ENCODE measurements at regions not wholly inside any gene's neighbourhood (a gene's known extent, or its start where the extent isn't known, plus 50 kb on each side); places are given as distances from the start of the nearest gene placed in this dataset.

GRCh38 chr7:130996205-130996832, 262.3 kb upstream of the KLF14 start:
- DNase-seq (ENCODE audit: low read depth in 2 of 2), result no peak

- DNase-seq (ENCODE audit: low read depth in 2 of 2), result no peak
Observed at GRCh38 chr7:130996833-130997231, 262.8 kb upstream of the KLF14 start.

- DNase-seq (ENCODE audit: low read depth in 2 of 2), result no peak
Observed at GRCh38 chr7:130998993-130999602, 265.1 kb upstream of the KLF14 start.

- DNase-seq (ENCODE audit: low read depth in 2 of 2), result no peak
Observed at GRCh38 chr7:130999926-131000325, 265.9 kb upstream of the KLF14 start.

DNA sequence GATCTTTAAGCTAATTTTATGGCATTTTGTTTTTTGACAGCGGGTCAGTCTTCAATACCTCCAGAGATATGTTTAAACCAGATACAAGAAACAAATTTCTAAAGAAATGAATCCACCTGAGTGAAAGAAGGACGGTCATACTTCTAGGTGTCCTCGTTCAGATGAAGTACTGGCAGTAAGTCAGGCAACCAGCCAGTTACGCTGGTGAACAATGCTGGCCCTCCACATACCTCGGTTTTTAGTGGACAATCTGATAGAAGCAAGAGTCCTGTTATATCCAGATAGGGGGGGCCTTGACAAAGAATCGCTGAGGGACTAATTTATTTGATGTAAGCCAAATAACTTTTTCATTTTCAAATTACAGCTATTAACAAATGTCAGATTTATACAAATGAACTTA, 266.4 kb upstream of the KLF14 start:
- DNase-seq (ENCODE audit: low read depth in 2 of 2), result no peak

DNA sequence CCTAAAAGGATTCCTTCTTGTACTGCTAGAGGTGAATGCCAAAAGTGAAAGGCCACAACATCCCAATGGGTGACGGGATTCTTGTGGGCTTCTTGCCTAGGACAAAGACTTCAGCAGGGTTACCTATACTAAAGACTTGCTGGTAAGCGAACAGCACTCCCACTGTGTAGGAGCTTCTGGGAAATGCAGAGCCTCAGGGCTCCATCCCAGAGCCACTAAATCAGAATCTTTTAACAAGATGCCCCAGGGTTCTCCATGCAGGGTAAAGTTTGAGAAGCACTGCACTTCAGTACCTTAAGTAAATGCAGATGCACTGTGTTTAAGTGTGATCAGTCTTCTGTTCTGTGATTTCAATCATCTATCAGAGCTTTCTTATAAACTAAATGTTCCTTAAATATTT, 266.9 kb upstream of the KLF14 start:
- no peak for DNase-seq (ENCODE audit: low read depth in 2 of 2)

GRCh38 chr7:131002600-131002999, 268.6 kb upstream of the KLF14 start:
- no peak for DNase-seq (ENCODE audit: low read depth in 2 of 2)

GRCh38 chr7:131003634-131004033, 269.6 kb upstream of the KLF14 start:
- no peak for DNase-seq (ENCODE audit: low read depth in 2 of 2)

GRCh38 chr7:131004371-131004770, 270.4 kb upstream of the KLF14 start:
- DNase-seq (ENCODE audit: low read depth in 2 of 2), result no peak

GRCh38 chr7:131007439-131008330, 273.7 kb upstream of the KLF14 start:
- no peak for DNase-seq (ENCODE audit: low read depth in 2 of 2)

DNA sequence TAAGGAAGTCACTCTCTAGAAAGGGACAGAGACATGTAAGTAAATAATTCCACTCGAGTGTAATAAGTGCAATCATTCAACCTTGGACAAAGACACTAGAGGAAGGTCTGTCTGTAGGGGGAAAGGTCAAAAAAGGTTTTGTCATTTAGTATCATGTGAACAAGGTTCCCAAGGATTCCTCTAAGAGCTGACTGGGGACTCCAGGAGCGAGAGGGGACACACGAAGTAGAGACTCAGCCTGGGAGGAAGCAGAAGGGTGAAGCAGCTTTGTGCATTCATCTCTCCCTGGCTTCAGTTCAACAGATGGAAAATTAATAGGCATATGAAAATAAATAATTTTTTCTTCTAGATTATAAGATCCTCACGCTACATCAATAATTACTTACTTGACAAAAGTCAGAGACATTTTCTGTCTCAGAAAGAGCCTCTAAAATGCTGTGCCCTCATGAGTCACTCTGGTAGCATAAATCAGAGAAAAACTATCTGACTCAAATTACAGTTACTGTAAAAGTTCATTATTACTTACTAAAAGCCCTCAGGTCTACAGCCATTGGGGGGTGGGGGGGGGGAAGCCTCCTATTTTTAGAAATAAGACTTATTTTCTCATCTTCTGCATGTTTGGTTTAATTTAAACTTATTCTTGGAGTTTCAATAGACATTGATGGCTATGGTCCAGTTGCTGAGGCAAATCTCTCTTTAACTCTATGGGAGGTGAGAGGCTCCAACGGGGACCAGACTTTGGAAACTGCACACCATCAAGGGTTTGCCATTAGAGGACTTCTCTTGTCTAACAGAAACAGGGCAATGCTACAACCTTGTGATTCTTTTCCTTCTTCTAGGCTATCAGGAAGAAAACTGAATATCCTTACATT, 275.1 kb upstream of the KLF14 start:
- no peak for DNase-seq (ENCODE audit: low read depth in 2 of 2)

DNA sequence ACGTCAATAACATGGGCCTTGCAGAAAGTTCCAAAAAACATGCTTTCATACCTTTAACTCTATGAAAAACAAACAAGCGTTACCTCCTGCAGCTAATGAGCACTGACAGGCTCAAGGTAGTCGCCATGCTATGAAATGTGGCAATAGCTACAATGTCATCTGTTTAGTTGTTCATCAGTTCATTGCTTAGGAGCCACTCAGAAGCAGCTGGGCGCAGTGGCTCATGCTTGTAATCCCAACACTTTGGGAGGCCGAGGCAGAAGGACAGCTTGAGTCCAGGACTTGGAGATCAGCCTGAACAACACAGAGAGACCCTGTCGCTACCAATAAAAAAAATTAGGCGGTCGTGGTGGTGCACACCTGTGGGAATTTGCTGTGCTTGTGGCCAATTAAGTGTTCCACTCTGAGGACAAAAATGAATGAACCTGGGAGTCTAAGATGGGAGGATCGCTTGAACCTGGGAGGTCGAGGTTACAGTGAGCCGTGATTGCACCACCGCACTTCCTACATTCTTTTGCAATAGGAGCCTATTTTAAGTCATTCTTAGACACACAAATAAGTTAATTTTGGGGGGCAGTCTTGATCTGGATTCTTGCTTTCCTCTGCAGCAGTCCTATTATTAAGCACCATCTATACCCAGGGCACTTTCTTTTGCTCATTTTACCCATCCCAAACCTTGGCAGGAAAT, 276.2 kb upstream of the KLF14 start:
- no peak for DNase-seq (ENCODE audit: low read depth in 2 of 2)

GRCh38 chr7:131010717-131011431, 276.9 kb upstream of the KLF14 start:
- no peak for DNase-seq (ENCODE audit: low read depth in 2 of 2)

DNA sequence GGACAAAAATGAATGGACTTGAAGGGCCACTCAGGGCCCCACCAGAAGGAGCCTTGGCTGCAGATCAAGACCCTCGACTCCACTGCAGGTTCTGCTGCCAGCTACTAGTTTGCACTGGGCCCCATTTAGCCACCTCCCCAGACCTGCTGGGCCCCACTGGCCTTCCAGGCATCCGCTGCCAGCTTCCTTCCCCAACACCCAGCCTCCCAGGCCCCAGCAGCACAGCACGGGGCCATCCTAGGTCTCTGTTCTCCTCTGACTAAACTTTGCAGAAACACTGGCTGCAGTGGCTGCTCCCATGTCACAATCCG, 277.4 kb upstream of the KLF14 start:
- no peak for DNase-seq (ENCODE audit: low read depth in 2 of 2)

GRCh38 chr7:131011976-131012375, 278.0 kb upstream of the KLF14 start:
- DNase-seq (ENCODE audit: low read depth in 2 of 2), result no peak

- DNase-seq (ENCODE audit: low read depth in 2 of 2), result no peak
Observed at GRCh38 chr7:131012477-131013031, 278.5 kb upstream of the KLF14 start.

GRCh38 chr7:131013716-131014115, 279.7 kb upstream of the KLF14 start:
- DNase-seq (ENCODE audit: low read depth in 2 of 2), result no peak

DNA sequence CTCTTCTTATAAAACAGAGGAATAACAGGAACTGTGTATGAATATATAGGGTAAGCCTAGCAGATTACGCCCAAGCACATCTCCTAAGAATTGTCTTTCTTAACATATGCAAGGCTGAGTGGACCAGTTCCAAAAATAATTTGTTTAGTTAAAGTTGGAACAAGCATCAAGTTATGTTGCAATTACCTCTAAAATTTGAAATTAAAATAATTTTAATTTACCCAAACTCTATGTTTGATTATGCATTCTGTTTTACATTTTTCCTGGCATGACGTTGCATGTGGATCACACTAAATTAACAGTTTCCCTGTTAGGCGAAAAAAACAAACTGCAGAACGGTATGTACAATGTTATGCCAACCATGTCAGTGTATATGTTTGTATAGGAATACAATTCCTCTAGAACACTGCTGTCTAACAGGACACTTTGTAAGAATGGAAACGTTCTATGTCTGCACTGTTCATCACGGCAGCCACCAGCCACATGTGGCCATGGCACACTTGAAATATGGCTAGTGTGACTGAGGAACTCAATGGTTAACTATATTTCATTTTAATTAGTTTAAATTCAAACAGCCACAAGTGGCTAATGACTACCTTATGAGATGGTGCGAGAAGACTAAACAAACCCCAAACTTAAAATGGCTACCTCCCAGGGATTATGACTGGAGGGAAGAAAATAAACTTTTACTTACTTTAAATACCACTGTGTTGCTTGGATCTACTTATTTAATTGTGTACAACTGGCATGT, 281.1 kb upstream of the KLF14 start:
- DNase-seq (ENCODE audit: low read depth in 2 of 2), result no peak

DNA sequence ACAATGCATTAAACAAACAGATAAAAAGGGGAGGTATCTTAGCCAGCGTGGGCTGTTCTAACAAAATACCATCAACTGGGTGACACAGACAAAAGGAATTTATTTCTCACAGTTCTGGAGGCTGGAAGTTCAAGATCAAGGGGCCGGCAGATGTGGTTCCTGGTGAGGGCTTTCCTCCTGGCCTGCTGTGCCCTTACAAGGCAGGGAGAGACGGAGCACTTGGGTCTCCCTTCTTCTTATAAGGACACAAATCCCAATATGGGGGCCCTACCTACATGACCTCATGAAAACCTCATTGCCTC, 281.6 kb upstream of the KLF14 start:
- DNase-seq (ENCODE audit: low read depth in 2 of 2), result no peak

DNA sequence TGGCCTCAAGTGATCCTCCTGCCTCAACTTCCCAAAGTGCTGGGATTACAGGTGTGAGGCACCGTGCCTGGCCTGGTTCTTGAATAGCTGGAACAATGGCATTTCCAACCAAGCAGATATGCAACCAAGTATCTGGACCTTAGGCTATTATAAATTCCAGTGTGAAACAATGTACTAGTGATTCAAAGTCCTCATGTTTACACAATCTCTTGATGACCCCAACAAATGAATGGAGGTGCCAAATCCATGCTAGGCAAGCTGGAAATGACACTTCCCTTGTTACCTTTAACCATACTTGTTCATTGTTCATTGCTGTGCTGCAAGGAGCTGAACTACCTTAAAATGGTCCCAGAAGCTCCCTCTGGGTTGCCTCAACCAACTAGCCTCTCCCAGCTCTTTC, 282.2 kb upstream of the KLF14 start:
- DNase-seq (ENCODE audit: low read depth in 2 of 2), result no peak

All from stimulated activated CD4-positive, alpha-beta T cell treated with anti-CD3 and anti-CD28 coated beads, Interleukin-15, amount 100 ng/mL, for 48 hours (primary cell).